ENCODE measurements at regions not wholly inside any gene's neighbourhood (a gene's known extent, or its start where the extent isn't known, plus 50 kb on each side); places are given as distances from the start of the nearest gene placed in this dataset.

DNA sequence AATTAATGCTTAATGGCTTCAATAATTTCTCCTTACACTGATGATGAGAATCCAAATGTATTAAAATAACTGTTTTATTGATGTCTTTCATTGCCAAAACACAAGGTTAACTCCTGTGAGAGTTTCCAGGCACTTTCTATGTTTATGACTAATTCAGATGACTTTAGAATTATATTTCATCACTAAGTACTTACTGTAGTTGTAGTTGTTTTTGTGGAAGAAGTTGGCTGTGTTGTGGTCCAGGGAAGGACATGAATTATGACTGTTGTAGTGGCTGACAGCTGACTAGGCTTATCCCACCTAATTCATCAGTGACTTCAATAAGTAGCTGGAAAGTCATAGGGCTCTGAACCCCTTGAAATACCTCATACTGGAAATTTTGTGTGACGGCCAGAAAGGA is 254.8 kb downstream of the HGF start:
- TF ChIP-seq, protein P1, sequence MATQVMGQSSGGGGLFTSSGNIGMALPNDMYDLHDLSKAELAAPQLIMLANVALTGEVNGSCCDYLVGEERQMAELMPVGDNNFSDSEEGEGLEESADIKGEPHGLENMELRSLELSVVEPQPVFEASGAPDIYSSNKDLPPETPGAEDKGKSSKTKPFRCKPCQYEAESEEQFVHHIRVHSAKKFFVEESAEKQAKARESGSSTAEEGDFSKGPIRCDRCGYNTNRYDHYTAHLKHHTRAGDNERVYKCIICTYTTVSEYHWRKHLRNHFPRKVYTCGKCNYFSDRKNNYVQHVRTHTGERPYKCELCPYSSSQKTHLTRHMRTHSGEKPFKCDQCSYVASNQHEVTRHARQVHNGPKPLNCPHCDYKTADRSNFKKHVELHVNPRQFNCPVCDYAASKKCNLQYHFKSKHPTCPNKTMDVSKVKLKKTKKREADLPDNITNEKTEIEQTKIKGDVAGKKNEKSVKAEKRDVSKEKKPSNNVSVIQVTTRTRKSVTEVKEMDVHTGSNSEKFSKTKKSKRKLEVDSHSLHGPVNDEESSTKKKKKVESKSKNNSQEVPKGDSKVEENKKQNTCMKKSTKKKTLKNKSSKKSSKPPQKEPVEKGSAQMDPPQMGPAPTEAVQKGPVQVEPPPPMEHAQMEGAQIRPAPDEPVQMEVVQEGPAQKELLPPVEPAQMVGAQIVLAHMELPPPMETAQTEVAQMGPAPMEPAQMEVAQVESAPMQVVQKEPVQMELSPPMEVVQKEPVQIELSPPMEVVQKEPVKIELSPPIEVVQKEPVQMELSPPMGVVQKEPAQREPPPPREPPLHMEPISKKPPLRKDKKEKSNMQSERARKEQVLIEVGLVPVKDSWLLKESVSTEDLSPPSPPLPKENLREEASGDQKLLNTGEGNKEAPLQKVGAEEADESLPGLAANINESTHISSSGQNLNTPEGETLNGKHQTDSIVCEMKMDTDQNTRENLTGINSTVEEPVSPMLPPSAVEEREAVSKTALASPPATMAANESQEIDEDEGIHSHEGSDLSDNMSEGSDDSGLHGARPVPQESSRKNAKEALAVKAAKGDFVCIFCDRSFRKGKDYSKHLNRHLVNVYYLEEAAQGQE (IDR thresholded peaks at IDR 0.05; ENCODE audit: insufficient read depth in 1 of 2, low read depth in 2 of 2, low read length in 2 of 2), result no peak
- TF ChIP-seq POLR2AphosphoS5 (IDR thresholded peaks at IDR 0.05; ENCODE audit: low read depth, low read length), result no peak
- no peak for TF ChIP-seq FOXP2 (optimal IDR thresholded peaks at IDR 0.05; ENCODE audit: borderline replicate concordance, extremely low read depth, extremely low read length, insufficient read depth)

All from PFSK-1 (cell line).